ENCODE measurements at regions not wholly inside any gene's neighbourhood (a gene's known extent, or its start where the extent isn't known, plus 50 kb on each side); places are given as distances from the start of the nearest gene placed in this dataset.

GRCh38 chr15:68497206-68497910, 65.4 kb upstream of the ITGA11 start:
- TF ChIP-seq CTCF (IDR thresholded peaks at IDR 0.05) (no peak), POLR2A (IDR thresholded peaks at IDR 0.05) (no peak)
